NT2/D1 (cell line): ENCODE measurements at regions not wholly inside any gene's neighbourhood (a gene's known extent, or its start where the extent isn't known, plus 50 kb on each side); places are given as distances from the start of the nearest gene placed in this dataset.
"Not testable (repeated sequence)": the region's sequence is repeated elsewhere in the genome, so short reads cannot be mapped to it uniquely, and the experiment has no call there.

ENCODE experiments used
- SUZ12 ChIP-seq: IDR thresholded peaks from 2 replicates; pipeline ENCODE4 v1.6.1; 2011; ENCODE audit not compliant: insufficient read length, insufficient read depth; ENCODE audit errors: extremely low read depth
- YY1 ChIP-seq: IDR thresholded peaks from 2 replicates; pipeline ENCODE4 v1.6.1; 2011; ENCODE audit not compliant: insufficient read length, insufficient read depth

DNA sequence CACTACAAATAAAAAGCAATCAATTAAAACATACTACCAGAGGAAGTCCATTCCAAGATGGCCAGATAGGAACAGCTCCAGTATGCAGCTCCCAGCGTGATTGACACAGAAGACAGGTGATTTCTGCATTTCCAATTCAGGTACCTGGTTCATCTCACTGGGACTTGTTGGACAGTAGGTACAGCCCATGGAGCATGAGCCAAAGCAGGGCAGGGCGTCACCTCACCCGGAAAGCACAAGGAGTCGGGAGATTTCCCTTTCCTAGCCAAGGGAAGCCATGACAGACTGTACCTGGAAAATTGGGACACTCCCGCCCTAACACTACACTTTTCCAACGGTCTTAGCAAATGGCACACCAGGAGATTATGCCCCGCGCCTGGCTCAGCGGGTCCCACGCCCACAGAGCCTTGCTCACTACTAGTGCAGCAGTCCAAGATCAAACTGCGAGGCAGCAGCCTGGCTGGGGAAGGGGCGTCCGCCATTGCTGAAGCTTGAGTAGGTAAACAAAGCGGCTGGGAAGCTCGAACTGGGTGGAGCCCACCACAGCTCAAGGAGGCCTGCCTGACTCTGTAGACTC lies 106.0 kb downstream of the BUD13 start:
- not testable (repeated sequence) for TF ChIP-seq YY1, SUZ12
